ENCODE measurements at regions not wholly inside any gene's neighbourhood (a gene's known extent, or its start where the extent isn't known, plus 50 kb on each side); places are given as distances from the start of the nearest gene placed in this dataset.

DNA sequence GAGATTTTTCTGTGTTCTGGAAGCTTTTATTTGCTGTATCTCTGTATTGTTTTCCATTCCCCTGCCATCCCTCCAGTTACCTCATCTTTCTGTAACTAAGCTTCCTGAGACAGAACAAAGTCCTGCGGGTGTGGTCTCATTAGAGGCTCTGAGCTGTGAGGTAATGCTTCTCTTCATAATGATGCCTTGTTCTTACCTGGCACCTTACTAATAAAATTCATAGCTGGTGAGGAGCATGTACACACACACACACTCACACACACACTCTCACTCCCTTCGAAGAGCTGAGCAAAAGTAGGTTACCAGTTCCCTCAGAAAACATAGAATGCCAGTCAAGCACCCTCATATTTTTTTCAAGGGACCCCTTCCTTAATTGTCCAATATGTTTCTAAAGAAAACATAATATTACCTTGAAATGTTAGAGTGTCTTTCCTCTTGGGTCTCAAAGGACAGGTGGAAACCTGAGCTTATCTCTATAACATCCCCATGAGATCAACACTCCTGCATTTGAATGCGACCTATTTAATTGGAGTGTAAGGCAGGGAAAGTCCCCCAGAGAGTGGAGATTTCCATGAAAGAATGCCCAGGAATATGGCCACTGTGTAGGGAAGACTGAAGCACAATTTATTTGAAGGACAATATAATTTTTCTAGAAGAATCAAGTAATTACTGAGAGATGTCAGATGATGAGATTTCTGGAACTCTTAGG is 161.6 kb upstream of the NCK2 start:
- H3K4me3 ChIP-seq (ENCODE audit: low read length, poor library complexity, severe bottlenecking) = no peak overlapping the region
- no peak overlapping the region for H3K4me2 ChIP-seq (ENCODE audit: low read depth, low read length, poor library complexity, severe bottlenecking)
- H4K20me1 ChIP-seq (ENCODE audit: insufficient read depth, low read length, poor library complexity, severe bottlenecking) = no peaks in the 10 kb centered on the region
- H2AFZ ChIP-seq (ENCODE audit: low read length) = no peak overlapping the region
- H3K9me2 ChIP-seq (replicated peaks; ENCODE audit: low read depth, low read length) = no peaks in the 10 kb centered on the region
- H3K79me2 ChIP-seq (ENCODE audit: insufficient read depth, low read length) = no peaks in the 10 kb centered on the region
- H3K36me3 ChIP-seq (ENCODE audit: insufficient read depth, low read length) = no peaks in the 10 kb centered on the region
- H3K27me3 ChIP-seq (ENCODE audit: insufficient read depth, low read length, poor library complexity, severe bottlenecking) = no peaks in the 10 kb centered on the region
- H3K9ac ChIP-seq (ENCODE audit: low read depth, low read length, poor library complexity, severe bottlenecking) = no peak overlapping the region
- peaks cover 8% of the 10 kb centered on the region for H3K4me1 ChIP-seq (ENCODE audit: insufficient read depth, low read length, poor library complexity, severe bottlenecking)
- no peaks in the 10 kb centered on the region for H3F3A ChIP-seq (ENCODE audit: low read depth)
- TF ChIP-seq, protein P1, sequence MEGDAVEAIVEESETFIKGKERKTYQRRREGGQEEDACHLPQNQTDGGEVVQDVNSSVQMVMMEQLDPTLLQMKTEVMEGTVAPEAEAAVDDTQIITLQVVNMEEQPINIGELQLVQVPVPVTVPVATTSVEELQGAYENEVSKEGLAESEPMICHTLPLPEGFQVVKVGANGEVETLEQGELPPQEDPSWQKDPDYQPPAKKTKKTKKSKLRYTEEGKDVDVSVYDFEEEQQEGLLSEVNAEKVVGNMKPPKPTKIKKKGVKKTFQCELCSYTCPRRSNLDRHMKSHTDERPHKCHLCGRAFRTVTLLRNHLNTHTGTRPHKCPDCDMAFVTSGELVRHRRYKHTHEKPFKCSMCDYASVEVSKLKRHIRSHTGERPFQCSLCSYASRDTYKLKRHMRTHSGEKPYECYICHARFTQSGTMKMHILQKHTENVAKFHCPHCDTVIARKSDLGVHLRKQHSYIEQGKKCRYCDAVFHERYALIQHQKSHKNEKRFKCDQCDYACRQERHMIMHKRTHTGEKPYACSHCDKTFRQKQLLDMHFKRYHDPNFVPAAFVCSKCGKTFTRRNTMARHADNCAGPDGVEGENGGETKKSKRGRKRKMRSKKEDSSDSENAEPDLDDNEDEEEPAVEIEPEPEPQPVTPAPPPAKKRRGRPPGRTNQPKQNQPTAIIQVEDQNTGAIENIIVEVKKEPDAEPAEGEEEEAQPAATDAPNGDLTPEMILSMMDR (conservative IDR thresholded peaks at IDR 0.05; ENCODE audit: low read length) = no peak
- no peak for TF ChIP-seq EZH2phosphoT487 (IDR thresholded peaks at IDR 0.05; ENCODE audit: borderline replicate concordance)
- no peaks in the 10 kb centered on the region; the same call in 1 of the 2 replicates for H3K9me3 ChIP-seq (ENCODE audit: insufficient read depth, low read depth, low read length)

DNA sequence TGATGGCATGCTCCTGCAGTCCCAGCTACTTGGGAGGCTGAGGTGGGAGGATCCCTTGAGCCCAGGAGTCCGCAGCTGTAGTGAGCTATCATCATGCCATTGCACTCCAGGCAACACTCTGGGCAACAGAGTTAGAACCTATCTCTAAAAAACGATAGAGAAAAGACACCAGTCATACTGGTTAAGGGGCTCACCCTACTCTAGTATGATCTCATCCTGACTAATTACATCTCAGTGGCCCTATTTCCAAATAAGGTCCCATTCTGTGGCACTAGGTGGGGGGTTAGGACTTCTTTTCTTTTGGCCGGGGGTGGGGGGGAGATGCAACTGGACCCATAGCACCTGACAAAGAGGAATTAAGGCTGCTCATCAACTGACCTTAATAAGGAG is 163.2 kb upstream of the NCK2 start:
- no peaks in the 10 kb centered on the region for H3F3A ChIP-seq (ENCODE audit: low read depth)
- no peak overlapping the region for H3K4me2 ChIP-seq (ENCODE audit: low read depth, low read length, poor library complexity, severe bottlenecking)
- no peak overlapping the region for H3K4me3 ChIP-seq (ENCODE audit: low read length, poor library complexity, severe bottlenecking)
- peaks cover 8% of the 10 kb centered on the region for H3K4me1 ChIP-seq (ENCODE audit: insufficient read depth, low read length, poor library complexity, severe bottlenecking)
- H3K79me2 ChIP-seq (ENCODE audit: insufficient read depth, low read length) = no peaks in the 10 kb centered on the region
- H3K9me3 ChIP-seq (ENCODE audit: insufficient read depth, low read depth, low read length) = no peaks in the 10 kb centered on the region
- no peaks in the 10 kb centered on the region for H3K9me2 ChIP-seq (replicated peaks; ENCODE audit: low read depth, low read length)
- H3K36me3 ChIP-seq (ENCODE audit: insufficient read depth, low read length) = no peaks in the 10 kb centered on the region
- TF ChIP-seq, protein P1 (conservative IDR thresholded peaks at IDR 0.05; ENCODE audit: low read length) = no peak
- TF ChIP-seq EZH2phosphoT487 (IDR thresholded peaks at IDR 0.05; ENCODE audit: borderline replicate concordance) = no peak
- no peaks in the 10 kb centered on the region for H4K20me1 ChIP-seq (ENCODE audit: insufficient read depth, low read length, poor library complexity, severe bottlenecking)
- H3K27me3 ChIP-seq (ENCODE audit: insufficient read depth, low read length, poor library complexity, severe bottlenecking) = no peaks in the 10 kb centered on the region
- no peak overlapping the region for H2AFZ ChIP-seq (ENCODE audit: low read length)
- H3K9ac ChIP-seq (ENCODE audit: low read depth, low read length, poor library complexity, severe bottlenecking) = no peak overlapping the region

DNA sequence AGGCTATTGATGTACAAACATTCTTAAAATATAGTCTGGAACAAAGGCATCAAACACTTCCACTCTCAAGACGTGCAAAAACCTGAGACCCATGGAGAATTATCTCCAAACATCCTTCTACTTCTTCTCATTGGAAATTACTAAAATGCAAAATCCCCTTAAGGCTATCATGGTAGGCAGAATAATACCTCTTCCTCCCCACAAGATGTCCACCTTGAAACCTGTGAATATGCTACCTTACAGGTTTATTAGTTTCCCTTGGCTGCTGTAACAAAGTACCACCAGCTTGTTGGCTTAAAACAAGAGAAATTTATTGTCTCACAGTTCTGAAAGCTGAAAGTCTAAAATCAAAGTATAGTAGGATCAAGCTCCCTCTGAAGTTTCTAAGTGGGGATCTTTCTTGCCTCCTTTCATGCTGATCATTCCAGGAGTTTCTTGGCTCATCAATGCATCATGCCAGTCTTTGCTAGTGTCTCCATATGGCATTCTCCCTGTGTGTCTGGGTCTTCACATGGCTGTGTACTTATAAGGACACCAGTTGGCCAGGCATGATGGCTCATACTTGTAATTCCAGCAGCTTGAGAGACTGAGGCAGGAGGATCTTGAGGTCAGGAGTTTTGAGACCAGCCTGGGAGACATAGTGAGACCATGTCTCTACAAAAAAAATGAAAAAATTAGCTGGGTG is 163.7 kb upstream of the NCK2 start:
- Histone ChIP-seq H3K4me2 (ENCODE audit: low read depth, low read length, poor library complexity, severe bottlenecking) (no peak overlapping the region), H3K79me2 (ENCODE audit: insufficient read depth, low read length) (no peaks in the 10 kb centered on the region), H3K27me3 (ENCODE audit: insufficient read depth, low read length, poor library complexity, severe bottlenecking) (no peaks in the 10 kb centered on the region), H4K20me1 (ENCODE audit: insufficient read depth, low read length, poor library complexity, severe bottlenecking) (no peaks in the 10 kb centered on the region), H3K9me2 (replicated peaks; ENCODE audit: low read depth, low read length) (no peaks in the 10 kb centered on the region), H3K9me3 (ENCODE audit: insufficient read depth, low read depth, low read length) (no peaks in the 10 kb centered on the region), H2AFZ (ENCODE audit: low read length) (no peak overlapping the region), H3K9ac (ENCODE audit: low read depth, low read length, poor library complexity, severe bottlenecking) (no peak overlapping the region), H3F3A (ENCODE audit: low read depth) (no peaks in the 10 kb centered on the region), H3K4me3 (ENCODE audit: low read length, poor library complexity, severe bottlenecking) (no peak overlapping the region), H3K4me1 (ENCODE audit: insufficient read depth, low read length, poor library complexity, severe bottlenecking) (peaks cover 8% of the 10 kb centered on the region), H3K36me3 (ENCODE audit: insufficient read depth, low read length) (no peaks in the 10 kb centered on the region)
- TF ChIP-seq, protein P1 (conservative IDR thresholded peaks at IDR 0.05; ENCODE audit: low read length) = no peak
- TF ChIP-seq EZH2phosphoT487 (IDR thresholded peaks at IDR 0.05; ENCODE audit: borderline replicate concordance) = no peak
